Ascending aorta (tissue), 2 donors: ENCODE measurements at regions not wholly inside any gene's neighbourhood (a gene's known extent, or its start where the extent isn't known, plus 50 kb on each side); places are given as distances from the start of the nearest gene placed in this dataset.

Experiments
- DNase-seq, 2 donors: peaks; one replicate each; pipeline ENCODE4 v3.0.0-alpha.2; 2019; ENCODE audit warnings: low spot score in 2 of 2
- H3K27ac ChIP-seq, 2 donors: fragments of 200-600 bp; sonication (generic); one replicate each; pipeline ENCODE4 v1.5.1; 2016 to 2017; ENCODE audit warnings: mild to moderate bottlenecking in 1 of 2
- H3K27me3 ChIP-seq: fragments of 200-600 bp; sonication (generic); one replicate; pipeline ENCODE4 v1.5.1; 2017
- H3K36me3 ChIP-seq, 2 donors: fragments of 200-600 bp; sonication (generic); one replicate each; pipeline ENCODE4 v1.5.1; 2016
- H3K4me1 ChIP-seq, 2 donors: fragments of 200-600 bp; sonication (generic); one replicate each; pipeline ENCODE4 v1.5.1; 2016 to 2017; ENCODE audit warnings: mild to moderate bottlenecking in 1 of 2
- H3K4me3 ChIP-seq, 2 donors: fragments of 200-600 bp; sonication (generic); one replicate each; pipeline ENCODE4 v1.5.1; 2016 to 2017; ENCODE audit warnings: mild to moderate bottlenecking in 1 of 2
- H3K9me3 ChIP-seq, 2 donors: fragments of 200-600 bp; sonication (generic); one replicate each; pipeline ENCODE4 v1.5.1; 2016
- CTCF ChIP-seq, 3 experiments: fragments of 200-600 bp in 2 of 3; fragments of 450-650 bp in 1 of 3; sonication (generic) in 2 of 3; IDR thresholded peaks; one replicate each; pipeline ENCODE4 v1.5.1; 2016 to 2019; ENCODE audit warnings: antibody characterized with exemption in 3 of 3, mild to moderate bottlenecking in 1 of 3, moderate library complexity in 1 of 3
- intact Hi-C: fragments of 100-400 bp; cut with DNase I; formaldehyde crosslinking; loops from one replicate; pipeline ENCODE4 v1.15.1; 2023

- Histone ChIP-seq H3K36me3 (no peaks in the 10 kb centered on the region), H3K27me3 (no peaks in the 10 kb centered on the region), H3K27ac (no peak overlapping the region), H3K4me3 (no peak overlapping the region), H3K4me1 (peaks cover 0 to 5% of the 10 kb centered on the region in 2 donors), H3K9me3 (no peaks in the 10 kb centered on the region)
- DNase-seq = no peak
- intact Hi-C loops = no loop called here
- no peak for TF ChIP-seq CTCF (IDR thresholded peaks at IDR 0.05)
Measured at GRCh38 chr15:25616471-25616870, 177.6 kb upstream of the UBE3A start.

- no peaks in the 10 kb centered on the region for H3K36me3 ChIP-seq
- no peaks in the 10 kb centered on the region for H3K9me3 ChIP-seq
- TF ChIP-seq CTCF (IDR thresholded peaks at IDR 0.05) = no peak
- H3K4me3 ChIP-seq = no peak overlapping the region
- no peak for DNase-seq
- H3K4me1 ChIP-seq = peaks cover 0 to 9% of the 10 kb centered on the region in 2 donors
- H3K27me3 ChIP-seq = no peaks in the 10 kb centered on the region
- intact Hi-C loops = loop anchor here (5.0 kb wide), 2 partner anchors 46 to 54 kb away; no protein-coding TSS in a partner anchor
- no peak overlapping the region for H3K27ac ChIP-seq
Measured at GRCh38 chr15:25613134-25613533, 174.3 kb upstream of the UBE3A start.

GRCh38 chr15:25611603-25612002 is 172.8 kb upstream of the UBE3A start:
- intact Hi-C loops = loop anchor here (5.0 kb wide), 2 partner anchors 44 to 56 kb away; no protein-coding TSS in a partner anchor
- peak; percentile 32 to 80 for DNase-seq
- H3K36me3 ChIP-seq = no peaks in the 10 kb centered on the region
- TF ChIP-seq CTCF (IDR thresholded peaks at IDR 0.05) = no peak
- no peaks in the 10 kb centered on the region for H3K9me3 ChIP-seq
- H3K27me3 ChIP-seq = no peaks in the 10 kb centered on the region
- peaks cover 0 to 9% of the 10 kb centered on the region in 2 donors for H3K4me1 ChIP-seq
- H3K4me3 ChIP-seq = no peak overlapping the region
- H3K27ac ChIP-seq = peak overlapping the region in 1 of 2 donors; percentile 29

- H3K9me3 ChIP-seq = no peaks in the 10 kb centered on the region
- no peak overlapping the region for H3K4me3 ChIP-seq
- H3K27ac ChIP-seq = no peak overlapping the region
- peaks cover 0 to 9% of the 10 kb centered on the region in 2 donors for H3K4me1 ChIP-seq
- no peak for DNase-seq
- H3K27me3 ChIP-seq = no peaks in the 10 kb centered on the region
- TF ChIP-seq CTCF (IDR thresholded peaks at IDR 0.05) = no peak
- no peaks in the 10 kb centered on the region for H3K36me3 ChIP-seq
- intact Hi-C loops = no loop called here
Measured at GRCh38 chr15:25609371-25609770, 170.5 kb upstream of the UBE3A start.

- H3K27ac ChIP-seq = no peak overlapping the region
- TF ChIP-seq CTCF (IDR thresholded peaks at IDR 0.05) = no peak
- intact Hi-C loops = no loop called here
- H3K4me3 ChIP-seq = no peak overlapping the region
- H3K9me3 ChIP-seq = no peaks in the 10 kb centered on the region
- DNase-seq = no peak
- no peaks in the 10 kb centered on the region for H3K36me3 ChIP-seq
- H3K27me3 ChIP-seq = no peaks in the 10 kb centered on the region
- peaks cover 0 to 9% of the 10 kb centered on the region in 2 donors for H3K4me1 ChIP-seq
Measured at GRCh38 chr15:25608926-25609325, 170.1 kb upstream of the UBE3A start.

- H3K36me3 ChIP-seq = no peaks in the 10 kb centered on the region
- no peak overlapping the region for H3K4me3 ChIP-seq
- no peak for TF ChIP-seq CTCF (IDR thresholded peaks at IDR 0.05)
- DNase-seq = no peak
- H3K4me1 ChIP-seq = peaks cover 0 to 2% of the 10 kb centered on the region in 2 donors
- no peaks in the 10 kb centered on the region for H3K27me3 ChIP-seq
- intact Hi-C loops = no loop called here
- H3K27ac ChIP-seq = no peak overlapping the region
- H3K9me3 ChIP-seq = no peaks in the 10 kb centered on the region
Measured at GRCh38 chr15:25605151-25605550, 166.3 kb upstream of the UBE3A start.
